ENCODE measurements at regions not wholly inside any gene's neighbourhood (a gene's known extent, or its start where the extent isn't known, plus 50 kb on each side); places are given as distances from the start of the nearest gene placed in this dataset.

GRCh38 chr9:13975611-13976290 lies 338.2 kb downstream of the NFIB start:
- Histone ChIP-seq H3K27ac (ENCODE audit: low read length) (no peak overlapping the region), H3K4me1 (ENCODE audit: low read length) (no peaks in the 10 kb centered on the region), H3K9me3 (ENCODE audit: low read length) (no peaks in the 10 kb centered on the region), H3K9ac (ENCODE audit: low read length) (no peak overlapping the region), H3K4me3 (ENCODE audit: low read length) (no peak overlapping the region), H3K79me2 (ENCODE audit: low read length) (no peaks in the 10 kb centered on the region), H3K27me3 (ENCODE audit: low read length) (no peaks in the 10 kb centered on the region), H3K9me2 (replicated peaks; ENCODE audit: insufficient read depth, low read length) (no peaks in the 10 kb centered on the region), H4K20me1 (ENCODE audit: insufficient read depth, low read depth, low read length) (no peaks in the 10 kb centered on the region), H2AFZ (ENCODE audit: low read length) (no peak overlapping the region), H3K36me3 (ENCODE audit: insufficient read depth, low read length) (no peaks in the 10 kb centered on the region), H3K4me2 (ENCODE audit: low read depth, low read length, poor library complexity, severe bottlenecking) (no peak overlapping the region)
- DNase-seq: no peak

- no peak overlapping the region for H3K4me2 ChIP-seq (ENCODE audit: low read depth, low read length, poor library complexity, severe bottlenecking)
- no peak for DNase-seq
- no peak overlapping the region for H3K9ac ChIP-seq (ENCODE audit: low read length)
- H3K27ac ChIP-seq (ENCODE audit: low read length): no peak overlapping the region
- no peaks in the 10 kb centered on the region for H3K9me3 ChIP-seq (ENCODE audit: low read length)
- no peaks in the 10 kb centered on the region for H3K9me2 ChIP-seq (replicated peaks; ENCODE audit: insufficient read depth, low read length)
- H2AFZ ChIP-seq (ENCODE audit: low read length): no peak overlapping the region
- no peak overlapping the region for H3K4me3 ChIP-seq (ENCODE audit: low read length)
- H3K79me2 ChIP-seq (ENCODE audit: low read length): no peaks in the 10 kb centered on the region
- H3K4me1 ChIP-seq (ENCODE audit: low read length): no peaks in the 10 kb centered on the region
- H3K27me3 ChIP-seq (ENCODE audit: low read length): no peaks in the 10 kb centered on the region
- no peaks in the 10 kb centered on the region for H3K36me3 ChIP-seq (ENCODE audit: insufficient read depth, low read length)
- H4K20me1 ChIP-seq (ENCODE audit: insufficient read depth, low read depth, low read length): no peaks in the 10 kb centered on the region
Measured at GRCh38 chr9:13974891-13975290, 339.1 kb downstream of the NFIB start.

GRCh38 chr9:13971966-13972655 lies 341.8 kb downstream of the NFIB start:
- H3K9me3 ChIP-seq (ENCODE audit: low read length): no peaks in the 10 kb centered on the region
- no peaks in the 10 kb centered on the region for H3K27me3 ChIP-seq (ENCODE audit: low read length)
- no peak overlapping the region for H3K9ac ChIP-seq (ENCODE audit: low read length)
- H3K4me1 ChIP-seq (ENCODE audit: low read length): no peaks in the 10 kb centered on the region
- no peaks in the 10 kb centered on the region for H3K79me2 ChIP-seq (ENCODE audit: low read length)
- H4K20me1 ChIP-seq (ENCODE audit: insufficient read depth, low read depth, low read length): no peaks in the 10 kb centered on the region
- H3K36me3 ChIP-seq (ENCODE audit: insufficient read depth, low read length): no peaks in the 10 kb centered on the region
- no peaks in the 10 kb centered on the region for H3K9me2 ChIP-seq (replicated peaks; ENCODE audit: insufficient read depth, low read length)
- no peak overlapping the region for H2AFZ ChIP-seq (ENCODE audit: low read length)
- no peak overlapping the region for H3K4me3 ChIP-seq (ENCODE audit: low read length)
- no peak for DNase-seq
- H3K27ac ChIP-seq (ENCODE audit: low read length): no peak overlapping the region
- no peak overlapping the region for H3K4me2 ChIP-seq (ENCODE audit: low read depth, low read length, poor library complexity, severe bottlenecking)

- no peaks in the 10 kb centered on the region for H3K9me3 ChIP-seq (ENCODE audit: low read length)
Measured at GRCh38 chr9:13971415-13971814, 342.5 kb downstream of the NFIB start.

GRCh38 chr9:13970426-13970825 lies 343.5 kb downstream of the NFIB start:
- H3K36me3 ChIP-seq (ENCODE audit: insufficient read depth, low read length): no peaks in the 10 kb centered on the region
- DNase-seq: no peak
- no peaks in the 10 kb centered on the region for H3K9me2 ChIP-seq (replicated peaks; ENCODE audit: insufficient read depth, low read length)
- no peak overlapping the region for H3K4me2 ChIP-seq (ENCODE audit: low read depth, low read length, poor library complexity, severe bottlenecking)
- no peaks in the 10 kb centered on the region for H3K9me3 ChIP-seq (ENCODE audit: low read length)
- H3K27me3 ChIP-seq (ENCODE audit: low read length): no peaks in the 10 kb centered on the region
- no peak overlapping the region for H3K4me3 ChIP-seq (ENCODE audit: low read length)
- H4K20me1 ChIP-seq (ENCODE audit: insufficient read depth, low read depth, low read length): no peaks in the 10 kb centered on the region
- H3K79me2 ChIP-seq (ENCODE audit: low read length): no peaks in the 10 kb centered on the region
- H3K4me1 ChIP-seq (ENCODE audit: low read length): no peaks in the 10 kb centered on the region
- no peak overlapping the region for H3K27ac ChIP-seq (ENCODE audit: low read length)
- no peak overlapping the region for H2AFZ ChIP-seq (ENCODE audit: low read length)
- no peak overlapping the region for H3K9ac ChIP-seq (ENCODE audit: low read length)

More at GRCh38 chr9:13971415-13971814, 342.5 kb downstream of the NFIB start:
- Histone ChIP-seq H3K4me3 (ENCODE audit: low read length) (no peak overlapping the region), H3K36me3 (ENCODE audit: insufficient read depth, low read length) (no peaks in the 10 kb centered on the region), H3K27me3 (ENCODE audit: low read length) (no peaks in the 10 kb centered on the region), H3K79me2 (ENCODE audit: low read length) (no peaks in the 10 kb centered on the region), H3K27ac (ENCODE audit: low read length) (no peak overlapping the region), H2AFZ (ENCODE audit: low read length) (no peak overlapping the region), H3K9me2 (replicated peaks; ENCODE audit: insufficient read depth, low read length) (no peaks in the 10 kb centered on the region), H3K4me1 (ENCODE audit: low read length) (no peaks in the 10 kb centered on the region), H4K20me1 (ENCODE audit: insufficient read depth, low read depth, low read length) (no peaks in the 10 kb centered on the region), H3K9ac (ENCODE audit: low read length) (no peak overlapping the region), H3K4me2 (ENCODE audit: low read depth, low read length, poor library complexity, severe bottlenecking) (no peak overlapping the region)
- no peak for DNase-seq

- Histone ChIP-seq H3K79me2 (ENCODE audit: low read length) (no peaks in the 10 kb centered on the region), H3K9ac (ENCODE audit: low read length) (no peak overlapping the region), H3K9me3 (ENCODE audit: low read length) (no peaks in the 10 kb centered on the region), H4K20me1 (ENCODE audit: insufficient read depth, low read depth, low read length) (no peaks in the 10 kb centered on the region), H3K27me3 (ENCODE audit: low read length) (no peaks in the 10 kb centered on the region), H3K4me1 (ENCODE audit: low read length) (no peaks in the 10 kb centered on the region), H3K36me3 (ENCODE audit: insufficient read depth, low read length) (no peaks in the 10 kb centered on the region), H3K9me2 (replicated peaks; ENCODE audit: insufficient read depth, low read length) (no peaks in the 10 kb centered on the region), H3K27ac (ENCODE audit: low read length) (no peak overlapping the region), H3K4me2 (ENCODE audit: low read depth, low read length, poor library complexity, severe bottlenecking) (no peak overlapping the region), H2AFZ (ENCODE audit: low read length) (no peak overlapping the region), H3K4me3 (ENCODE audit: low read length) (no peak overlapping the region)
- DNase-seq: no peak
Measured at GRCh38 chr9:13970018-13970417, 343.9 kb downstream of the NFIB start.

GRCh38 chr9:13967438-13967837 lies 346.5 kb downstream of the NFIB start:
- Histone ChIP-seq H3K9me3 (ENCODE audit: low read length) (no peaks in the 10 kb centered on the region), H3K27ac (ENCODE audit: low read length) (no peak overlapping the region), H2AFZ (ENCODE audit: low read length) (no peak overlapping the region), H3K36me3 (ENCODE audit: insufficient read depth, low read length) (no peaks in the 10 kb centered on the region), H3K4me2 (ENCODE audit: low read depth, low read length, poor library complexity, severe bottlenecking) (no peak overlapping the region), H3K79me2 (ENCODE audit: low read length) (no peaks in the 10 kb centered on the region), H3K27me3 (ENCODE audit: low read length) (no peaks in the 10 kb centered on the region), H4K20me1 (ENCODE audit: insufficient read depth, low read depth, low read length) (no peaks in the 10 kb centered on the region), H3K4me1 (ENCODE audit: low read length) (no peaks in the 10 kb centered on the region), H3K9ac (ENCODE audit: low read length) (no peak overlapping the region), H3K4me3 (ENCODE audit: low read length) (no peak overlapping the region), H3K9me2 (replicated peaks; ENCODE audit: insufficient read depth, low read length) (no peaks in the 10 kb centered on the region)
- no peak for DNase-seq

- H3K79me2 ChIP-seq (ENCODE audit: low read length): no peaks in the 10 kb centered on the region
- H3K27ac ChIP-seq (ENCODE audit: low read length): no peak overlapping the region
- no peak overlapping the region for H3K4me2 ChIP-seq (ENCODE audit: low read depth, low read length, poor library complexity, severe bottlenecking)
- no peaks in the 10 kb centered on the region for H3K9me2 ChIP-seq (replicated peaks; ENCODE audit: insufficient read depth, low read length)
- DNase-seq: no peak
- no peaks in the 10 kb centered on the region for H3K27me3 ChIP-seq (ENCODE audit: low read length)
- no peaks in the 10 kb centered on the region for H4K20me1 ChIP-seq (ENCODE audit: insufficient read depth, low read depth, low read length)
- no peaks in the 10 kb centered on the region for H3K4me1 ChIP-seq (ENCODE audit: low read length)
- no peak overlapping the region for H2AFZ ChIP-seq (ENCODE audit: low read length)
- no peaks in the 10 kb centered on the region for H3K36me3 ChIP-seq (ENCODE audit: insufficient read depth, low read length)
- H3K4me3 ChIP-seq (ENCODE audit: low read length): no peak overlapping the region
- H3K9ac ChIP-seq (ENCODE audit: low read length): no peak overlapping the region
- no peaks in the 10 kb centered on the region for H3K9me3 ChIP-seq (ENCODE audit: low read length)
Measured at GRCh38 chr9:13967011-13967410, 346.9 kb downstream of the NFIB start.

Measured in Karpas-422 (cell line).